CD4-positive, alpha-beta T cell (primary cell): ENCODE measurements at regions not wholly inside any gene's neighbourhood (a gene's known extent, or its start where the extent isn't known, plus 50 kb on each side); places are given as distances from the start of the nearest gene placed in this dataset.

Source experiments
- ATAC-seq: fragments of 200-7000 bp; cut with Tn5 transposase; one replicate; pipeline ENCODE4 v1.10.0; 2022; ENCODE audit warnings: mild to moderate bottlenecking; ENCODE audit not compliant: poor library complexity
- CTCF ChIA-PET: fragments of 350-600 bp; sonication (Branson Sonifier 250); formaldehyde crosslinking; loops from one replicate; lab custom pipeline; 2021; ENCODE audit warnings: antibody characterized with exemption, inconsistent platforms; lab: Charles Lee
- POLR2A ChIA-PET: fragments of 350-600 bp; sonication (Branson Sonifier 250); formaldehyde crosslinking; loops from one replicate; lab custom pipeline; 2021; ENCODE audit warnings: antibody characterized with exemption, inconsistent platforms; lab: Charles Lee
- DNase-seq, 14 experiments: peaks; one replicate each; pipeline ENCODE4 v3.0.0-alpha.2; 2013 to 2020; ENCODE audit warnings: mixed read lengths in 2 of 14
- H3K27ac ChIP-seq, 2 donors: one replicate each; pipeline versions ENCODE4 v1.5.1 to v1.7.0; 2013; ENCODE audit warnings: low read length in 2 of 2, low read depth in 1 of 2, mild to moderate bottlenecking in 1 of 2
- H3K27me3 ChIP-seq, 2 experiments: 1 replicate in 1 of 2; 2 replicates in 1 of 2; pipeline versions ENCODE4 v1.6.1 to v1.7.0; 2013; ENCODE audit warnings: low read length in 2 of 2, control low read depth in 1 of 2, mild to moderate bottlenecking in 1 of 2, moderate library complexity in 1 of 2; ENCODE audit not compliant: insufficient read depth in 2 of 2, control insufficient read depth in 1 of 2
- H3K36me3 ChIP-seq: one replicate; pipeline ENCODE4 v1.6.1; 2013; ENCODE audit warnings: low read length, control low read depth; ENCODE audit not compliant: insufficient read depth
- H3K4me1 ChIP-seq: one replicate; pipeline ENCODE4 v1.6.1; 2013; ENCODE audit warnings: low read length, control low read depth; ENCODE audit not compliant: insufficient read depth
- H3K4me3 ChIP-seq: one replicate; pipeline ENCODE4 v1.5.1; 2013; ENCODE audit warnings: mild to moderate bottlenecking, low read length, moderate library complexity
- H3K9me3 ChIP-seq, 2 experiments: 1 replicate in 1 of 2; 2 replicates in 1 of 2; pipeline versions ENCODE4 v1.6.1 to v1.7.0; 2013; ENCODE audit warnings: low read length in 2 of 2, mild to moderate bottlenecking in 2 of 2, control low read depth in 1 of 2, moderate library complexity in 1 of 2; ENCODE audit not compliant: control insufficient read depth in 1 of 2, insufficient read depth in 1 of 2
- H3K27ac Mint-ChIP-seq: one replicate; pipeline ENCODE4 v1.8.0; 2020; ENCODE audit warnings: mixed read lengths
- H3K27me3 Mint-ChIP-seq: one replicate; pipeline ENCODE4 v1.8.0; 2021; ENCODE audit warnings: mixed read lengths
- H3K36me3 Mint-ChIP-seq: one replicate; pipeline ENCODE4 v1.8.0; 2021; ENCODE audit warnings: low read depth, mixed read lengths
- H3K4me1 Mint-ChIP-seq: one replicate; pipeline ENCODE4 v1.8.0; 2021; ENCODE audit warnings: low read depth, mixed read lengths
- H3K4me3 Mint-ChIP-seq: one replicate; pipeline ENCODE4 v1.8.0; 2020; ENCODE audit warnings: mild to moderate bottlenecking, mixed read lengths
- H3K9me3 Mint-ChIP-seq: one replicate; pipeline ENCODE4 v1.8.0; 2020; ENCODE audit warnings: mixed read lengths
- intact Hi-C, 2 experiments: fragments of 100-400 bp; cut with DNase I in 1 of 2; cut with micrococcal nuclease in 1 of 2; formaldehyde crosslinking; loops; one replicate each; pipeline versions ENCODE4 v1.15.1 to v1.9.0; 2023 to 2025; cut with DNase I, micrococcal nuclease
- TF ChIP-seq, protein P1 (sequence below): fragments of 200-600 bp; IDR thresholded peaks from one replicate; pipeline ENCODE4 v1.8.0; 2022; ENCODE audit warnings: antibody characterized with exemption, mild to moderate bottlenecking

DNA sequence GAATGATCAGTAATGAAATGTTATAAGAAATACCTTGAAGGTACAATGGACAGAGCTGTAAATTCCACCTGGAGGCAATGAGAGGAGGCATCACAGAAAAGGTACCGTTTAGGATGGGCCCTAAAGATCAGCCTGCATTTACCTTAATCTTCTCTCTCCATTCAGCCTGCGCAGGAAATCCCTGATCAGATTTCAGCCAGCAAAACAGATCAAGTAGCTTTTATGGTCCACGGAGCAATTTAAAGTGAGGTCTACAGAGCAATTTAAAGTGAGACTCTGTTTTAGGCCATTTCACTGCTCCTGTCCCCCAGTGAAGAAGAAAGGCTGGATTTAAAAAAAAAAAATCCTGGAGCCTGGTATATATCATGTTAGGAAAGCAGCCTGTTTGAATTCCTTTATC lies 195.1 kb upstream of the VCX start:
- Mint-ChIP-seq H3K27me3 (no peaks in the 10 kb centered on the region), H3K9me3 (peaks cover 2% of the 10 kb centered on the region), H3K36me3 (no peaks in the 10 kb centered on the region), H3K4me1 (no peaks in the 10 kb centered on the region), H3K4me3 (no peak overlapping the region), H3K27ac (no peak overlapping the region)
- CTCF ChIA-PET, result no interaction called here
- H3K9me3 ChIP-seq, result no peaks in the 10 kb centered on the region
- POLR2A ChIA-PET, result no interaction called here
- intact Hi-C loops, result no loop called here
- TF ChIP-seq, protein P1, sequence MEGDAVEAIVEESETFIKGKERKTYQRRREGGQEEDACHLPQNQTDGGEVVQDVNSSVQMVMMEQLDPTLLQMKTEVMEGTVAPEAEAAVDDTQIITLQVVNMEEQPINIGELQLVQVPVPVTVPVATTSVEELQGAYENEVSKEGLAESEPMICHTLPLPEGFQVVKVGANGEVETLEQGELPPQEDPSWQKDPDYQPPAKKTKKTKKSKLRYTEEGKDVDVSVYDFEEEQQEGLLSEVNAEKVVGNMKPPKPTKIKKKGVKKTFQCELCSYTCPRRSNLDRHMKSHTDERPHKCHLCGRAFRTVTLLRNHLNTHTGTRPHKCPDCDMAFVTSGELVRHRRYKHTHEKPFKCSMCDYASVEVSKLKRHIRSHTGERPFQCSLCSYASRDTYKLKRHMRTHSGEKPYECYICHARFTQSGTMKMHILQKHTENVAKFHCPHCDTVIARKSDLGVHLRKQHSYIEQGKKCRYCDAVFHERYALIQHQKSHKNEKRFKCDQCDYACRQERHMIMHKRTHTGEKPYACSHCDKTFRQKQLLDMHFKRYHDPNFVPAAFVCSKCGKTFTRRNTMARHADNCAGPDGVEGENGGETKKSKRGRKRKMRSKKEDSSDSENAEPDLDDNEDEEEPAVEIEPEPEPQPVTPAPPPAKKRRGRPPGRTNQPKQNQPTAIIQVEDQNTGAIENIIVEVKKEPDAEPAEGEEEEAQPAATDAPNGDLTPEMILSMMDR, result no peak
- ATAC-seq, result no peak
- H3K27me3 ChIP-seq, result no peaks in the 10 kb centered on the region
- no peak for DNase-seq
- H3K36me3 ChIP-seq, result no peaks in the 10 kb centered on the region
- H3K4me3 ChIP-seq, result no peak overlapping the region
- no peak overlapping the region for H3K27ac ChIP-seq
- H3K4me1 ChIP-seq, result no peaks in the 10 kb centered on the region

DNA sequence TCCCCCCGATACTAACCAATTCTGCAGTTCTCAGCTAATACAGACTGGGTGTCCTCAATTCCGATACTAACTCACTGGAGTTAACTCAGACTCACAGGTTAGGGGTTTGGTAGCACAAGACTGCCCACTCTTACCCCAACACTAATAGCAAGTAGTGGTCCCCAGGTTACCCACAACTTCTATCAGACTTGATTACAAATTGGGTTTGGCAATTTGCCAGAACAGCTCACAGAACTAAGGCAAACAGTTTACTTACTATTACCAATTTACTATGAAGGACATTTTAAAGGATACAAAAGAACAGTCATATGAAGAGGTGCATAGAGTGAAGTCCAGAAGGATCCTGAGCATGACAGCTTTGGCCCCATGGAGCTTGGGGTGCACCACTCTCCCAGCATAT lies 201.8 kb upstream of the VCX start:
- no peak overlapping the region for H3K4me3 ChIP-seq
- H3K36me3 ChIP-seq, result no peaks in the 10 kb centered on the region
- DNase-seq (no peak), ATAC-seq (no peak)
- H3K27me3 ChIP-seq, result no peaks in the 10 kb centered on the region
- ChIA-PET POLR2A (no interaction called here), CTCF (no interaction called here)
- no peaks in the 10 kb centered on the region for H3K9me3 ChIP-seq
- Mint-ChIP-seq H3K27ac (no peak overlapping the region), H3K4me3 (no peak overlapping the region), H3K4me1 (no peaks in the 10 kb centered on the region), H3K36me3 (no peaks in the 10 kb centered on the region), H3K9me3 (peaks cover 2% of the 10 kb centered on the region), H3K27me3 (no peaks in the 10 kb centered on the region)
- H3K27ac ChIP-seq, result no peak overlapping the region
- TF ChIP-seq, protein P1, result no peak
- no peaks in the 10 kb centered on the region for H3K4me1 ChIP-seq
- intact Hi-C loops, result no loop called here

DNA sequence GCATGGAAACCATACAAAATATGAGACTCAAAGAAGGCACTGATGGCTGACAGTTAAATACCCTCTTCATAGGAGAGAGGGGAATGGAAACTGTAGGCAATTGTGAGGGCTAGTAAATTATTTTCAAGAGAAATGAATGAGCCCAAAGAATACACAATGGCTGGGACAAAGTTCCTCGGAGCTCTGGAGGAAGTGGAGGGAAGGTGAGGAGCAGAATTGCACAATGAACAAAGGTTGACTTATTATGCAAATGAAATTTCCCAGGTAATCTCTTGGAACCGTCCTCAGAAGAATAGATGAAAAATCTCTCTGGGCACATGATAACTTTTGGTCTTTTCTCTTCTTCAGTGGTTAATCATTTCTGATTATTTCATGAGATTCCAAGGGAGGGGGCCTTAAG lies 202.6 kb upstream of the VCX start:
- H3K4me3 ChIP-seq, result no peak overlapping the region
- ATAC-seq (no peak), DNase-seq (no peak)
- no peaks in the 10 kb centered on the region for H3K36me3 ChIP-seq
- TF ChIP-seq, protein P1, result no peak
- intact Hi-C loops, result no loop called here
- H3K4me1 ChIP-seq, result no peaks in the 10 kb centered on the region
- H3K9me3 Mint-ChIP-seq, result peaks cover 2% of the 10 kb centered on the region
- POLR2A ChIA-PET, result no interaction called here
- no peaks in the 10 kb centered on the region for H3K9me3 ChIP-seq
- no peak overlapping the region for H3K27ac ChIP-seq
- no peak overlapping the region for H3K27ac Mint-ChIP-seq
- CTCF ChIA-PET, result no interaction called here
- no peaks in the 10 kb centered on the region for H3K27me3 Mint-ChIP-seq
- H3K27me3 ChIP-seq, result no peaks in the 10 kb centered on the region
- H3K36me3 Mint-ChIP-seq, result no peaks in the 10 kb centered on the region
- no peaks in the 10 kb centered on the region for H3K4me1 Mint-ChIP-seq
- no peak overlapping the region for H3K4me3 Mint-ChIP-seq
